K562 (cell line): ENCODE measurements at regions not wholly inside any gene's neighbourhood (a gene's known extent, or its start where the extent isn't known, plus 50 kb on each side); places are given as distances from the start of the nearest gene placed in this dataset.

ENCODE experiments used
- CREB3 ChIP-seq: fragments of 450-650 bp; conservative IDR thresholded peaks from 2 replicates; pipeline ENCODE4 v1.6.1; 2016; ENCODE audit warnings: missing genetic modification characterization, low read depth, mild to moderate bottlenecking, missing compliant biosample characterization, moderate library complexity
- CTCF ChIP-seq, 3 experiments: IDR thresholded peaks in 2 of 3; conservative IDR thresholded peaks in 1 of 3; 2 replicates each; pipeline ENCODE4 v1.5.1; 2011 to 2012; ENCODE audit warnings: low read length in 3 of 3, mild to moderate bottlenecking in 3 of 3, control low read depth in 2 of 3, improper control_type of control experiment in 1 of 3, inconsistent platforms in 1 of 3, low read depth in 1 of 3, mixed read lengths in 1 of 3, moderate library complexity in 1 of 3; ENCODE audit not compliant: insufficient read depth in 2 of 3
- EZH2 ChIP-seq: IDR thresholded peaks from 2 replicates; pipeline ENCODE4 v1.6.1; 2012; ENCODE audit warnings: low read depth, mild to moderate bottlenecking, inconsistent platforms, low read length, borderline replicate concordance
- MCM5 ChIP-seq: fragments of 450-650 bp; IDR thresholded peaks from 2 replicates; pipeline ENCODE4 v1.6.1; 2016; ENCODE audit warnings: low read depth
- SMARCE1 ChIP-seq: fragments of 450-650 bp; IDR thresholded peaks from 2 replicates; pipeline ENCODE4 v1.7.1; 2016; ENCODE audit warnings: mild to moderate bottlenecking
- TF ChIP-seq, protein P1 (sequence below): fragments of 450-650 bp; IDR thresholded peaks from 2 replicates; pipeline ENCODE4 v1.6.1; 2016; ENCODE audit warnings: antibody characterized with exemption
- TF ChIP-seq, protein P2 (sequence below): sonication (generic); formaldehyde crosslinking; IDR thresholded peaks from 2 replicates; pipeline ENCODE4 v1.9.0; 2022; ENCODE audit warnings: mild to moderate bottlenecking, missing genetic modification reagents

GRCh38 chr6:3549314-3549940 lies 92.6 kb upstream of the SLC22A23 start:
- TF ChIP-seq, protein P1, sequence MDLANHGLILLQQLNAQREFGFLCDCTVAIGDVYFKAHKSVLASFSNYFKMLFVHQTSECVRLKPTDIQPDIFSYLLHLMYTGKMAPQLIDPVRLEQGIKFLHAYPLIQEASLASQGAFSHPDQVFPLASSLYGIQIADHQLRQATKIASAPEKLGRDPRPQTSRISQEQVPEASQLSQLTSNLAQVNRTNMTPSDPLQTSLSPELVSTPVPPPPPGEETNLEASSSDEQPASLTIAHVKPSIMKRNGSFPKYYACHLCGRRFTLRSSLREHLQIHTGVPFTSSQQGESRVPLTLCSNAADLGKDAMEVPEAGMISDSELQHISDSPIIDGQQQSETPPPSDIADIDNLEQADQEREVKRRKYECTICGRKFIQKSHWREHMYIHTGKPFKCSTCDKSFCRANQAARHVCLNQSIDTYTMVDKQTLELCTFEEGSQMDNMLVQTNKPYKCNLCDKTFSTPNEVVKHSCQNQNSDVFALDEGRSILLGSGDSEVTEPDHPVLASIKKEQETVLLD, result no peak
- TF ChIP-seq CTCF (IDR thresholded peaks at IDR 0.05 in 2 of 3, conservative IDR thresholded peaks at IDR 0.05 in 1 of 3; ENCODE audit: insufficient read depth in 2 of 3, low read depth in 1 of 3, low read length in 3 of 3) (no peak), CREB3 (tag) (no peak), EZH2 (no peak), SMARCE1 (no peak), MCM5 (no peak)
- TF ChIP-seq, protein P2, sequence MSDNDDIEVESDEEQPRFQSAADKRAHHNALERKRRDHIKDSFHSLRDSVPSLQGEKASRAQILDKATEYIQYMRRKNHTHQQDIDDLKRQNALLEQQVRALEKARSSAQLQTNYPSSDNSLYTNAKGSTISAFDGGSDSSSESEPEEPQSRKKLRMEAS, result no peak
